Non-pigmented ciliary epithelial cell (primary cell): ENCODE measurements at regions not wholly inside any gene's neighbourhood (a gene's known extent, or its start where the extent isn't known, plus 50 kb on each side); places are given as distances from the start of the nearest gene placed in this dataset.
A peak's percentile ranks its signal among the peaks of the same experiment; 100 is the strongest.

Experiments used
- DNase-seq: peaks from one replicate; pipeline ENCODE4 v3.0.0-alpha.2; 2010; ENCODE audit warnings: low read depth

GRCh38 chr9:86764221-86764624, 183.1 kb downstream of the GAS1 start:
- DNase-seq = no peak

GRCh38 chr9:86763791-86764190, 183.5 kb downstream of the GAS1 start:
- DNase-seq = no peak

DNA sequence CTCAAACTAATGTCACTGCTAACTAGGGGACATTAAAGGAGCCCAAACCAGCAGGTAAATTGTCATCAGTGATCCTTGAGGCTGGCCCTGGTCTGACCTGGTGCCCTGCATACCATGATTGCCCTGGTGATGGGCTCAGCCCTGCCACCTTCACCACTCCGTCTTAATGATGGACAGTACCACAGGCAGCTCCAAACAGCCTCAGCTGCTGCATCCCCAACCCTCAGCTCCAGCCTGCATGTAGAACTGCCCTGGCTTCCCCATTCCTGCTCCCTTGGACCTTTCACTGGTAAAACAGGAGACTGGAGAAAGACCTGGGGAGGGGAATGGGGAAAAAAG, 190.0 kb downstream of the GAS1 start:
- no peak for DNase-seq

DNA sequence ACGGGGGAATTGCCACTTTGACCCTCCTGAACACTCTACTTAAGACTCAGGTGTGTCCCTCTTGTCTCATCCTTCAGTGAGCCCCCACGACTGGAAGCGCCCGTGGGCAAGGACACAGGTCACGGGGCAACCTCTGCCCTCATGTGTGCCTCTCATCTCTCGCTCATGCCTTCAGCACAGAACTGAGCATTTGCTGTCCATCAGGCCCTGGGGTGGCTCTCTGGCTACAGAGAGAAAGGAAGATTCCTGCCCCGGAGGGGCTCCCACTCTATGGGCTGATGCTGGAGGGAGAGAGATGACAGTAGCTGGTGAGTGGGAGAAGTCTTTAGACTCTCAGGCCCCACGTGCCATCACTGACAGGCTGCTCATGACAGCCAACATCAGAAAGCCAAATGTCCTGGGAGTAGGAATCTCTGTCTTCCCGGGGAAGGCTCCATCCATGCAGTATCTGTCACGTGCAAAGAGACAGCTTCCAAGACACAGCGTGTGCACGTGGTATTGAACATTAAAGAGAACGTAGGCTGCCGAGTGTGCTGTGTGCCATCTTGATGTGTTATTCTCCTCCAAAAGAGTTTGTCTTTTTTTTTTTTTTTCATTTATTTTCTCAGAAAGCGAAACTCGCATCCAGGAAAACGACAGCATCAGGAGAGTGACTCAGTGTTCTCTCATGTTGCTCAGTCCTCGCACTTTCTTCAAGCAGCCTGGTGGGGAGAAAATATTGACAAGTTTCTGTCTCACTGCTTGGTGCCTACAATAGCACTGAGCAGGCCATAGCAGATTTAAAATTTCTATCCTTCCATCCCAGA, 190.5 kb downstream of the GAS1 start:
- no peak for DNase-seq

DNA sequence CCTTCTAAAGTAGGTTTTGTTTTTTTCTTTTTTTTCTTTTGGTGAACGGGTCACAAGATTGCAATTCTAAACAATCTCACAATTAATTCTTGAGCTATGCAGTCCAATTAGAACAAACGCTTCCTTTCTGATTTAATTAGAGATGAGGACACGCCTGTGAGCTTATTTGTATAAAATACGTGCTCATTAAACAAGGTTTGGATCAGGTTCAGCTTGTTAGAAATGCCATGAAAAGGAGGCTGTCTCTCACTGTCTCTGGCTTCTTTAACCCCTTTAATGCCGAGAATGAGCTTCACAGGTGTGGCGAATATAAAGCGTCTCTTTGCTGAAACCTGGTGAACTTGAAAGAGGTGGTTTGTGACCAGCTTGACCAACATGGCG, 191.8 kb downstream of the GAS1 start:
- DNase-seq = no peak

- DNase-seq = no peak
Measured at GRCh38 chr9:86754581-86755560, 192.4 kb downstream of the GAS1 start.

- no peak for DNase-seq
Measured at GRCh38 chr9:86753836-86754235, 193.5 kb downstream of the GAS1 start.

DNA sequence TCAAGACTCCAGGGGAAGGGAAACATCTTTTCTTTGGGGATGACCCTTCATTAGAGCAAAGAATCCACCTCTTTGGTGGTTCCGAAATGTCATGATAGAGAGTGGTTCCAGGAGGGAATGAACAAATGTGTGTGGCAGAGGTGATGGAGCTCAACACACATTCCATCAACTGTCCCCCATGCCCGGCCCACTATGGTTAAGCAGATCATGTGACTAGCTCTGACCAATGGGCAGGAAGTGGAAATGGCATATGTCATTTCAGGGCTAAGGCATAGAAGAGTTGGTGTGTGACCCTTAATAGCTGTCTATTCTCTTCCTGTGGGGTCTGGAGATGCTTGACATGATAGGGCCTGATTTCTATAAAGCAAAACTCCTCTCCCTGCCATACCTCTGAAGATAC, 194.6 kb downstream of the GAS1 start:
- no peak for DNase-seq

GRCh38 chr9:86751956-86752355, 195.3 kb downstream of the GAS1 start:
- DNase-seq = no peak

- no peak for DNase-seq
Measured at GRCh38 chr9:86751207-86751606, 196.1 kb downstream of the GAS1 start.

DNA sequence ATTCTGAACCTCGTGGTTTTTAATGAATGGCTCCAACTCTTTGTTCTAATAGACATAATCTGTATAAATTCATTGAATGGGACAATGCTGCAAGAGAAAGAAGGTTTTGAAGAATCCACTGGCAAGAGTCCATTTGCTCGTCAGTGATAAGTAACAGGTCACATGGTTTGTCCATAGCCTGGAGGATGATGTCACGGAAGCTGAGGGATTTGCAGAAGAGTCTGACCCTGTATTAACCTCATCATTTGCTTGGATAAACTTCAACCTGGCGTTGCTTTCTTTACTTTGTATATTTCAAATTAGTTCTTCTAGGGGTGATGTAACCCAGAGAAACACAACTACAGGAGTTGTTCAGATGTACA, 197.4 kb downstream of the GAS1 start:
- DNase-seq = peak; percentile 77

DNA sequence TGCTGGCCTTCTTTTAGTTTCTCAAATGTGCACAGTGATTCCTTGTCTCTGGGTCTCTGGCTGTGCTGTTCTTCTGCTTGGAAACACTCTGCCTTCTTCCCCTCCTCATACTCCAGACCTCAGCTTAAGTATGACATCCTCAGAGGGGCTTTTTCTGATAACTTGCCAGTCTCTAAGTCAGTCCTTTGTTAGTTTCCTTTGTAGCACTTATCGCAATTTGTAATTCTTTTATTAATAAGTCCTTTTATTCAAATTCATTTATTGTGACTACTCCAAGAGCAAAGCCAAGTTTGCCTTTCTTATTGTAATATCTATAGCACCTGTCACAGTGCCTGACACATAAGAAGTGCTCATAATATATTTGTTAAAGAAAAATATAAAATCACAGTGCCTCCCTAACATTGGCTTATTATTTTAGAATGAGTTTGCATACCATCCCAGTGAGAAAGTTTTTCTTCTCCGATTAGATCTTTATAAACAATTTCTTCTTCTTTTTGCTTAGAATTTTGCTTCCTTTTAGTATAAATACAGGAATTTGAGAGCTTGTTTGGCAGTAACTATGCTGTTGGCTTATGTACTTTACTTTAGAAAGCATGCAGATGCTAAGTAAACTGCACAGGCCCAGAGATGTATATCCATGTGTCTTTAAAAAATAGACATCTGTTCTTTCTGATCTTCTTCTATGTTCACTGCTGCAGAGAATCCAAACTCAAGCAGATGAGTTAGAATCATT, 198.0 kb downstream of the GAS1 start:
- DNase-seq = no peak

- DNase-seq = no peak
Measured at GRCh38 chr9:86747711-86748110, 199.6 kb downstream of the GAS1 start.

GRCh38 chr9:86741311-86742208, 205.7 kb downstream of the GAS1 start:
- no peak for DNase-seq

GRCh38 chr9:86735772-86736458, 211.4 kb downstream of the GAS1 start:
- no peak for DNase-seq

DNA sequence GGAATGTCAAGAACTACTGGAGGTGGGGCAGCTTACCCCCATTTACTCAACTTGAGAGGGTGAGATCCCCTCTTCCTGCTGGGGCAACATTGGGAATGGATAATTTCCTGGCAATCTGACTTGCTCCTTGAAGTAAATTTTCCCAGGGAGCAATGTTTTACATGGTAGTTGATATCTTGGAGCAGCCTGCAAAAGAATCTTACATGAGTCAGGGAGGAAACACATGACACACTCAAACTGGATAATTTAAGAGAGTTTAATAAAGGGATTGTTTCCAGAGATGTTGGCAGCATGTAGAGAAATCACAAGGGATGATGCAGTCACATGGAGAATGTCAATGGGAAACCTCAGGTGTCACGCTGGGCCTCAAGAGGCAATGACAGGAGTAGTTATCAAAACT, 212.5 kb downstream of the GAS1 start:
- no peak for DNase-seq

DNA sequence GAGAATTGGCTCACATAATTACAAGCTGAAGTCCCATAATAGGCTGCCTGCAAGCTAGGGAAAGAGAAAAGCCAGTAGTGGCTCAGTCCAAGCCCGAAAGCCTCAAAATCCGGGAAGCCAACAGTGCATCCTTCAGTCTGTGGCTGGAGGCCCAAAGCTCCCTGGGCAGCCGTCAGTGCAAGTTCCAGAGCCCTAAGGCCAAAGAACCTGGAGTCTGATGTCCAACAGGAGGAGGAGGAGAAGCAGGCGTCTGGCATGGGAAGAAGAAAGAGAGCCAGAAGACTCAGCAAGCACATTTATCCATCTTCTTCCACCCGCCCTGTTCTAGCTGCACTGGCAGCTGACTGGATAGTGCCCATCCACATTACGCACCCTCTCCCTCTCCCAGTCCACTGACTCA, 213.4 kb downstream of the GAS1 start:
- DNase-seq = no peak

GRCh38 chr9:86732514-86733171, 214.7 kb downstream of the GAS1 start:
- no peak for DNase-seq

DNA sequence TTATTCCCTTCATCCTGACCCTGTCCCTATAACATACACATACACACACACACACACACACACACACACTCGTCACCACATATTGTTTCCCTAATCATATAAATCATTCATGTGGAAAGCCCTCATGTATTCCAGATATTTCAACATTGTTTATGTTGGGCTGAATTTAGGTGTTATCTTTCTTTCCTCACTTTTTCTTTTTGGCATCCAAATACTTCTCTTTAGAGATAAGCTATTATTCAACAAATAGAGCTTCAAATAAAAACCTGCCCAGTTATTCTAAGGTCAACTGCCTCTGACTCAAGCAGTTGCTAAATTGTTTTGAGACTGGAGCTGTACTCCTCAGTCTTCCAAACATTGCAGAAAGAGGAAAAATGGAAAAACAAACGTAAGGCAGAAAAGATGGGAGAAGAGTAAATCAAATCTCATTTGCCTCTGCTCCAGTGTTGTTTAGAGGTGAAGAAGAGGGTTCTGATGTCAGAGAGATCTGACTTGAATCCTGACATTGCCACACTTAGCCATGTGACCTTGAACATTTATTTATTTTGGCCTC, 215.7 kb downstream of the GAS1 start:
- no peak for DNase-seq
